Gastrocnemius medialis (tissue), 4 donors: ENCODE measurements at regions not wholly inside any gene's neighbourhood (a gene's known extent, or its start where the extent isn't known, plus 50 kb on each side); places are given as distances from the start of the nearest gene placed in this dataset.

Experiments
- POLR2A ChIP-seq, 2 donors: fragments of 450-650 bp; IDR thresholded peaks; one replicate each; pipeline ENCODE4 v1.6.1; 2017; ENCODE audit warnings: antibody characterized with exemption in 2 of 2, mild to moderate bottlenecking in 2 of 2, moderate library complexity in 2 of 2
- TF ChIP-seq, protein P1 (sequence below), 5 experiments: fragments of 450-650 bp in 3 of 5; fragments of 200-600 bp in 2 of 5; sonication (generic) in 2 of 5; IDR thresholded peaks in 4 of 5; conservative IDR thresholded peaks in 1 of 5; 1 replicate in 4 of 5; 2 replicates in 1 of 5; pipeline ENCODE4 v1.5.1; 2016 to 2019; ENCODE audit warnings: antibody characterized with exemption in 5 of 5, mild to moderate bottlenecking in 3 of 5, moderate library complexity in 3 of 5

- TF ChIP-seq, protein P1, sequence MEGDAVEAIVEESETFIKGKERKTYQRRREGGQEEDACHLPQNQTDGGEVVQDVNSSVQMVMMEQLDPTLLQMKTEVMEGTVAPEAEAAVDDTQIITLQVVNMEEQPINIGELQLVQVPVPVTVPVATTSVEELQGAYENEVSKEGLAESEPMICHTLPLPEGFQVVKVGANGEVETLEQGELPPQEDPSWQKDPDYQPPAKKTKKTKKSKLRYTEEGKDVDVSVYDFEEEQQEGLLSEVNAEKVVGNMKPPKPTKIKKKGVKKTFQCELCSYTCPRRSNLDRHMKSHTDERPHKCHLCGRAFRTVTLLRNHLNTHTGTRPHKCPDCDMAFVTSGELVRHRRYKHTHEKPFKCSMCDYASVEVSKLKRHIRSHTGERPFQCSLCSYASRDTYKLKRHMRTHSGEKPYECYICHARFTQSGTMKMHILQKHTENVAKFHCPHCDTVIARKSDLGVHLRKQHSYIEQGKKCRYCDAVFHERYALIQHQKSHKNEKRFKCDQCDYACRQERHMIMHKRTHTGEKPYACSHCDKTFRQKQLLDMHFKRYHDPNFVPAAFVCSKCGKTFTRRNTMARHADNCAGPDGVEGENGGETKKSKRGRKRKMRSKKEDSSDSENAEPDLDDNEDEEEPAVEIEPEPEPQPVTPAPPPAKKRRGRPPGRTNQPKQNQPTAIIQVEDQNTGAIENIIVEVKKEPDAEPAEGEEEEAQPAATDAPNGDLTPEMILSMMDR (IDR thresholded peaks at IDR 0.05 in 4 of 5, conservative IDR thresholded peaks at IDR 0.05 in 1 of 5): no peak
- no peak for TF ChIP-seq POLR2A (IDR thresholded peaks at IDR 0.05)
Observed at GRCh38 chr5:27854243-27854852, 816.0 kb upstream of the CDH9 start.
